Trophoblast cell (in vitro differentiated cells and primary cell): ENCODE measurements at regions not wholly inside any gene's neighbourhood (a gene's known extent, or its start where the extent isn't known, plus 50 kb on each side); places are given as distances from the start of the nearest gene placed in this dataset.
"Not testable (repeated sequence)": the region's sequence is repeated elsewhere in the genome, so short reads cannot be mapped to it uniquely, and the experiment has no call there.

Experiments used
- DNase-seq, 2 donors: peaks; one replicate each; pipeline ENCODE4 v3.0.0-alpha.2; 2016
- H2AFZ ChIP-seq: 2 replicates; pipeline ENCODE4 v1.6.1; 2013; ENCODE audit warnings: low read length, moderate library complexity, mild to moderate bottlenecking; ENCODE audit not compliant: insufficient read depth, poor library complexity
- H2AK5ac ChIP-seq: 2 replicates; pipeline ENCODE4 v1.6.1; 2013; ENCODE audit warnings: mild to moderate bottlenecking, low read length
- H2BK120ac ChIP-seq: 2 replicates; pipeline ENCODE4 v1.6.1; 2013; ENCODE audit warnings: low read length, mild to moderate bottlenecking, moderate library complexity; ENCODE audit not compliant: insufficient read depth, poor library complexity
- H2BK12ac ChIP-seq: 2 replicates; pipeline ENCODE4 v1.6.1; 2013; ENCODE audit warnings: mild to moderate bottlenecking, low read length, moderate library complexity
- H2BK5ac ChIP-seq: 2 replicates; pipeline ENCODE4 v1.6.1; 2013; ENCODE audit warnings: low read length, low read depth, moderate library complexity, mild to moderate bottlenecking; ENCODE audit not compliant: poor library complexity
- H3K14ac ChIP-seq: 2 replicates; pipeline ENCODE4 v1.6.1; 2013; ENCODE audit warnings: mild to moderate bottlenecking, low read length
- H3K18ac ChIP-seq: 2 replicates; pipeline ENCODE4 v1.6.1; 2013; ENCODE audit warnings: mild to moderate bottlenecking, low read length
- H3K23ac ChIP-seq: 2 replicates; pipeline ENCODE4 v1.6.1; 2013; ENCODE audit warnings: low read length
- H3K27ac ChIP-seq: 2 replicates; pipeline ENCODE4 v1.5.1; 2013; ENCODE audit warnings: low read depth, mild to moderate bottlenecking, inconsistent platforms, low read length, moderate library complexity
- H3K27me3 ChIP-seq: 2 replicates; pipeline ENCODE4 v1.6.1; 2013; ENCODE audit warnings: inconsistent platforms, mild to moderate bottlenecking, low read length, moderate library complexity; ENCODE audit not compliant: insufficient read depth
- H3K36me3 ChIP-seq, 2 experiments: 1 replicate in 1 of 2; 2 replicates in 1 of 2; pipeline ENCODE4 v1.6.1; 2013; ENCODE audit warnings: low read length in 2 of 2, mild to moderate bottlenecking in 2 of 2, moderate library complexity in 1 of 2; ENCODE audit not compliant: insufficient read depth in 2 of 2, control insufficient read depth in 1 of 2
- H3K4ac ChIP-seq: 2 replicates; pipeline ENCODE4 v1.6.1; 2013; ENCODE audit warnings: low read depth, mild to moderate bottlenecking, low read length, moderate library complexity
- H3K4me1 ChIP-seq, 2 experiments: 1 replicate in 1 of 2; 2 replicates in 1 of 2; pipeline ENCODE4 v1.6.1; 2013; ENCODE audit warnings: low read length in 2 of 2, mild to moderate bottlenecking in 2 of 2, moderate library complexity in 1 of 2; ENCODE audit not compliant: insufficient read depth in 2 of 2, control insufficient read depth in 1 of 2
- H3K4me2 ChIP-seq: 2 replicates; pipeline ENCODE4 v1.6.1; 2013; ENCODE audit warnings: inconsistent platforms, mild to moderate bottlenecking, low read length, moderate library complexity
- H3K4me3 ChIP-seq: 2 replicates; pipeline ENCODE4 v1.5.1; 2013; ENCODE audit warnings: mild to moderate bottlenecking, low read depth, low read length, inconsistent platforms
- H3K79me1 ChIP-seq: one replicate; pipeline ENCODE4 v1.6.1; 2013; ENCODE audit warnings: low read length
- H3K79me2 ChIP-seq: 2 replicates; pipeline ENCODE4 v1.6.1; 2013; ENCODE audit warnings: low read length, mild to moderate bottlenecking; ENCODE audit not compliant: control insufficient read depth, insufficient read depth, poor library complexity
- H3K9ac ChIP-seq: 2 replicates; pipeline ENCODE4 v1.6.1; 2013; ENCODE audit warnings: mild to moderate bottlenecking, low read length
- H3K9me3 ChIP-seq: 2 replicates; pipeline ENCODE4 v1.6.1; 2013; ENCODE audit warnings: low read depth, mild to moderate bottlenecking, control low read depth, inconsistent platforms, low read length; ENCODE audit not compliant: insufficient read depth
- H4K12ac ChIP-seq: 2 replicates; pipeline ENCODE4 v1.6.1; 2013; ENCODE audit warnings: low read depth, mild to moderate bottlenecking, low read length, moderate library complexity
- H4K8ac ChIP-seq: 2 replicates; pipeline ENCODE4 v1.6.1; 2013; ENCODE audit warnings: low read depth, mild to moderate bottlenecking, low read length, moderate library complexity
- H4K91ac ChIP-seq: one replicate; pipeline ENCODE4 v1.6.1; 2013; ENCODE audit warnings: low read depth, mild to moderate bottlenecking, low read length, moderate library complexity
- WGBS: extraction: QIAGEN DNeasy Blood & Tissue Kit; methylation state at CpG from one replicate; pipeline ENCODE4 v1.1.7; 2013; ENCODE audit warnings: missing lambda C conversion rate; ENCODE audit not compliant: insufficient read length, insufficient coverage; ENCODE audit errors: extremely low coverage; 5-methylcytosine and 5-hydroxymethylcytosine counted together

DNA sequence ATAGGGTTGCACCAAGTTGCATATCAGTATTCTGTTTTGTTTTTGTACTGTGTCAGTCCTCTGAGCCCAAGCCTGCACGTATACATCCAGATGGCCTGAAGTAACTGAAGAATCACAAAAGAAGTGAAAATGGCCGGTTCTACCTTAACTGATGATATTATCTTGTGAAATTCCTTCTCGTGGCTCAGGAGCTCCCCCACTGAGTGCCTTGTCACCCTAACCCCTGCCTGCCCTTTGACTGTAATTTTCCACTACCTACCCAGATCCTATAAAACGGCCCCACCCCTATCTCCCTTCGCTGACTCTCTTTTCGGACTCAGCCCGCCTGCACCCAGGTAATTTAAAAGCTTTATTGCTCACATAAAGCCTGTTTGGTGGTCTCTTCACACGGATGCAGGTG is 924.1 kb upstream of the CELF4 start:
- not testable (repeated sequence) for H3K4me1 ChIP-seq, H4K8ac ChIP-seq, H2AFZ ChIP-seq, H2BK12ac ChIP-seq, H3K4ac ChIP-seq, H3K23ac ChIP-seq, H2BK120ac ChIP-seq, H3K4me2 ChIP-seq, H4K12ac ChIP-seq, H3K9ac ChIP-seq, H3K14ac ChIP-seq, H3K79me1 ChIP-seq, DNase-seq, H2BK5ac ChIP-seq, H3K79me2 ChIP-seq, H3K36me3 ChIP-seq, H3K4me3 ChIP-seq, H3K27me3 ChIP-seq, H2AK5ac ChIP-seq, H3K18ac ChIP-seq, H3K27ac ChIP-seq, H3K9me3 ChIP-seq, H4K91ac ChIP-seq
- no CpG with 5 or more reads among the region's 8 CpGs for WGBS

DNA sequence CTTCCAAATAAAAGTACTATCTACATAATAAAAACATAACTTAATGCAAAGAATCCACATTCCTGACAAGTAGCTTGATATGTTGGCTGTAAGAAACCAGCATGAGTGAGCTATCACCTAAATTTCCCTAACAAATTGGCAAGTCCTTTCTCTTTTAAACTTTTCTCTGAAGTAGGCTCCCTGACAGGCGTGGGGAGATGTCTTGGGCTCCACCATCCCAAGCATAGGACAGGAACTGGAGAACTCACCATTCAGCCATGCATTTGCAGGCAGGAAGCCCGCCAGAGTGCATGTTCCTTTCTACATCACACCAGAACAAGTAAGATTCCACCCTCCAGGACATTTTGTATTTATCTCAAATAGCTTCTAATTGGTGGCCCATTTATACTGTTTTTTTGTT is 921.9 kb upstream of the CELF4 start:
- Histone ChIP-seq H2AFZ (no peak overlapping the region), H3K79me1 (no peaks in the 10 kb centered on the region), H3K4me3 (no peak overlapping the region), H3K18ac (no peak overlapping the region), H3K9ac (no peak overlapping the region), H3K36me3 (no peaks in the 10 kb centered on the region), H3K14ac (no peak overlapping the region), H4K12ac (no peak overlapping the region), H2BK5ac (no peak overlapping the region), H3K4me2 (no peak overlapping the region), H2AK5ac (no peak overlapping the region), H2BK120ac (no peak overlapping the region), H4K91ac (no peak overlapping the region), H3K27ac (no peak overlapping the region), H3K4ac (no peak overlapping the region), H4K8ac (no peak overlapping the region), H3K23ac (no peak overlapping the region), H3K9me3 (no peaks in the 10 kb centered on the region), H3K4me1 (peaks cover 0 to 2% of the 10 kb centered on the region in 2 experiments), H3K79me2 (no peaks in the 10 kb centered on the region), H3K27me3 (no peaks in the 10 kb centered on the region), H2BK12ac (no peak overlapping the region)
- no peak for DNase-seq
- WGBS, result no CpG with 5 or more reads among the region's 2 CpGs

DNA sequence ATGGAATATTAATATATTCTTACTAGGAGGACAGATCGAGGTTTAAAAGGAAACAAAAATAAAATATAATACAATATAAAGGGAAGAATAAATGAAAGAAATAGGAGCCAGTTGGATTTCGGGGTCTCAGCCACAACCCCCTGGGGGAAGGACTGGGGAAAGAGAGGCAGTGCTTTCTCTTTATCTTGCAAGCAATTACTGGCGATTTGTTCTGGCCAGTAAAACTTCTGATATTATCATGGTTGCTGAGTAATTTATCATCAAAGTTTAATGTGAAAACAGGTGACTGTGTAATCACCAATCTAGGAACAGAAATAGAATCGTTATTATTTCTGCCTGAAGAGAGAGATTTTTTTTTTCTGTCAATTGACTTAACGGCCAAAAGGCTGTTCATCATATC is 917.7 kb upstream of the CELF4 start:
- no peak overlapping the region for H2BK12ac ChIP-seq
- no peak overlapping the region for H3K4me3 ChIP-seq
- no peak overlapping the region for H3K14ac ChIP-seq
- H3K4me2 ChIP-seq, result no peak overlapping the region
- no peak overlapping the region for H3K4ac ChIP-seq
- H3K27me3 ChIP-seq, result no peaks in the 10 kb centered on the region
- no peak overlapping the region for H3K18ac ChIP-seq
- H2AFZ ChIP-seq, result no peak overlapping the region
- no peak overlapping the region for H4K91ac ChIP-seq
- no peak overlapping the region for H2BK5ac ChIP-seq
- H3K9ac ChIP-seq, result no peak overlapping the region
- no peak for DNase-seq
- no peak overlapping the region for H4K12ac ChIP-seq
- WGBS, result no CpG with 5 or more reads among the region's 5 CpGs
- H3K79me2 ChIP-seq, result no peaks in the 10 kb centered on the region
- H4K8ac ChIP-seq, result no peak overlapping the region
- no peak overlapping the region for H3K23ac ChIP-seq
- no peaks in the 10 kb centered on the region for H3K79me1 ChIP-seq
- H3K4me1 ChIP-seq, result no peaks in the 10 kb centered on the region
- H2AK5ac ChIP-seq, result no peak overlapping the region
- no peak overlapping the region for H3K27ac ChIP-seq
- H2BK120ac ChIP-seq, result no peak overlapping the region
- no peaks in the 10 kb centered on the region for H3K36me3 ChIP-seq
- H3K9me3 ChIP-seq, result no peaks in the 10 kb centered on the region

DNA sequence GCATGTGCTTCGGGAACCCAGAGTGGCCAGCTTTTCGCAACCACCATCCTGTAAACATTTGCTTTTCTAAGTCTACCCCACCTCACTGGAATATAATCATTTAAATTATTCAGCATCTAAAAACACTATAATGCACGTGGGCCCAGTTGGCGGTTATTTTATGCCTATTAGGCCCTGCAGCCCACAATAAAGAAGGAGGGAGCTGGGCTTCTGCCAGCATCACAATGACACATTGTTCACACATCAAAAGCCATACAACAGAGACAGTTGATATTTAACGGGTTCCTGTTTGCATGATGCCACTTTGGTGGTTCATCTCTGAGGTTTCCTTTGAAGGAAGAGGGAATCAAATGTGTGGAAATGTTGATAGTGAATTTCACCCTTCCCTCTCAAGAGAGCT is 916.0 kb upstream of the CELF4 start:
- Histone ChIP-seq H3K18ac (no peak overlapping the region), H3K23ac (no peak overlapping the region), H3K36me3 (no peaks in the 10 kb centered on the region), H3K4ac (no peak overlapping the region), H3K4me3 (no peak overlapping the region), H3K27me3 (no peaks in the 10 kb centered on the region), H3K27ac (no peak overlapping the region), H4K91ac (no peak overlapping the region), H2BK120ac (no peak overlapping the region), H2BK5ac (no peak overlapping the region), H2AFZ (no peak overlapping the region), H3K79me2 (no peaks in the 10 kb centered on the region), H3K79me1 (no peaks in the 10 kb centered on the region), H3K9me3 (no peaks in the 10 kb centered on the region), H2AK5ac (no peak overlapping the region), H3K4me2 (no peak overlapping the region), H3K9ac (no peak overlapping the region), H2BK12ac (no peak overlapping the region), H3K4me1 (no peaks in the 10 kb centered on the region), H3K14ac (no peak overlapping the region), H4K8ac (no peak overlapping the region), H4K12ac (no peak overlapping the region)
- no peak for DNase-seq
- no CpG with 5 or more reads among the region's 5 CpGs for WGBS
